GM12878 (cell line): ENCODE measurements at regions not wholly inside any gene's neighbourhood (a gene's known extent, or its start where the extent isn't known, plus 50 kb on each side); places are given as distances from the start of the nearest gene placed in this dataset.

ENCODE experiments used
- BCLAF1 ChIP-seq: fragments of 450-650 bp; IDR thresholded peaks from 2 replicates; pipeline ENCODE4 v1.6.1; 2017; ENCODE audit warnings: antibody characterized with exemption, mild to moderate bottlenecking, moderate library complexity
- KAT2A ChIP-seq: conservative IDR thresholded peaks from 2 replicates; pipeline ENCODE4 v1.6.1; 2011; ENCODE audit warnings: low read depth, low read length; ENCODE audit not compliant: control insufficient read depth
- LARP7 ChIP-seq: fragments of 450-650 bp; IDR thresholded peaks from 2 replicates; pipeline ENCODE4 v1.6.1; 2017; ENCODE audit warnings: mild to moderate bottlenecking
- NFYB ChIP-seq: IDR thresholded peaks from 2 replicates; pipeline ENCODE4 v1.6.1; 2011; ENCODE audit warnings: low read depth, mild to moderate bottlenecking, low read length, improper control_type of control experiment, moderate library complexity; ENCODE audit not compliant: insufficient read depth
- PBX3 ChIP-seq: IDR thresholded peaks from 2 replicates; pipeline ENCODE4 v1.6.1; 2011; ENCODE audit warnings: mild to moderate bottlenecking, low read depth, low read length, moderate library complexity; ENCODE audit not compliant: insufficient replicate concordance
- TARDBP ChIP-seq: IDR thresholded peaks from 2 replicates; pipeline ENCODE4 v1.6.1; 2016; ENCODE audit warnings: borderline replicate concordance
- TF ChIP-seq, protein P1 (sequence below): fragments of 450-650 bp; IDR thresholded peaks from 2 replicates; pipeline ENCODE4 v1.6.1; 2018; ENCODE audit warnings: mild to moderate bottlenecking, low read depth, moderate library complexity; ENCODE audit not compliant: partially characterized antibody
- TF ChIP-seq, protein P2 (sequence below): IDR thresholded peaks from 2 replicates; pipeline ENCODE4 v1.6.1; 2012; ENCODE audit warnings: low read depth, low read length, improper control_type of control experiment
- TF ChIP-seq, protein P3 (sequence below): fragments of 450-650 bp; formaldehyde crosslinking; IDR thresholded peaks from 2 replicates; pipeline ENCODE4 v1.5.0; 2022; ENCODE audit warnings: mild to moderate bottlenecking, missing genetic modification characterization

DNA sequence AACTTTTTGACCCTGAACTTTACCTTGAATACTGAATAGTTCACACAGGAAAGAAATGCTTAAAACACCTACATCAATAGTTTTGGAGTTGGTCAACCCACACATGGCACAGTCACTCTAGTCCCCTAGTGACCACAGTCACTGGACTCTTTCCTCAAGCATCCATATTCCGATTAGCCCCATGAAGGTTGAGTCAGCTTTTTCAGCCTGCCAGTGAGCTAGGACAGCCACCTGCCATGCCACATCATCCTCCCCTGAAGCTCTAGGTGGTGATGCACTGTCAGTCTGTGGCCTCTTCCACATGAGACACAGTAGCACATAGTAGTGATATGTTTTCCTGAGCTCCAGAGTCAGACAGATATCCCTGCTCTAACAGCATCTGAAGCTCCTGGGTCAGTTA, 537.2 kb downstream of the XPNPEP1 start (continued):
- TF ChIP-seq, protein P1, sequence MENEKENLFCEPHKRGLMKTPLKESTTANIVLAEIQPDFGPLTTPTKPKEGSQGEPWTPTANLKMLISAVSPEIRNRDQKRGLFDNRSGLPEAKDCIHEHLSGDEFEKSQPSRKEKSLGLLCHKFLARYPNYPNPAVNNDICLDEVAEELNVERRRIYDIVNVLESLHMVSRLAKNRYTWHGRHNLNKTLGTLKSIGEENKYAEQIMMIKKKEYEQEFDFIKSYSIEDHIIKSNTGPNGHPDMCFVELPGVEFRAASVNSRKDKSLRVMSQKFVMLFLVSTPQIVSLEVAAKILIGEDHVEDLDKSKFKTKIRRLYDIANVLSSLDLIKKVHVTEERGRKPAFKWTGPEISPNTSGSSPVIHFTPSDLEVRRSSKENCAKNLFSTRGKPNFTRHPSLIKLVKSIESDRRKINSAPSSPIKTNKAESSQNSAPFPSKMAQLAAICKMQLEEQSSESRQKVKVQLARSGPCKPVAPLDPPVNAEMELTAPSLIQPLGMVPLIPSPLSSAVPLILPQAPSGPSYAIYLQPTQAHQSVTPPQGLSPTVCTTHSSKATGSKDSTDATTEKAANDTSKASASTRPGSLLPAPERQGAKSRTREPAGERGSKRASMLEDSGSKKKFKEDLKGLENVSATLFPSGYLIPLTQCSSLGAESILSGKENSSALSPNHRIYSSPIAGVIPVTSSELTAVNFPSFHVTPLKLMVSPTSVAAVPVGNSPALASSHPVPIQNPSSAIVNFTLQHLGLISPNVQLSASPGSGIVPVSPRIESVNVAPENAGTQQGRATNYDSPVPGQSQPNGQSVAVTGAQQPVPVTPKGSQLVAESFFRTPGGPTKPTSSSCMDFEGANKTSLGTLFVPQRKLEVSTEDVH = no peak
- TF ChIP-seq PBX3 (no peak), LARP7 (no peak), NFYB (no peak), BCLAF1 (no peak), TARDBP (no peak), KAT2A (no peak)
- TF ChIP-seq, protein P2, sequence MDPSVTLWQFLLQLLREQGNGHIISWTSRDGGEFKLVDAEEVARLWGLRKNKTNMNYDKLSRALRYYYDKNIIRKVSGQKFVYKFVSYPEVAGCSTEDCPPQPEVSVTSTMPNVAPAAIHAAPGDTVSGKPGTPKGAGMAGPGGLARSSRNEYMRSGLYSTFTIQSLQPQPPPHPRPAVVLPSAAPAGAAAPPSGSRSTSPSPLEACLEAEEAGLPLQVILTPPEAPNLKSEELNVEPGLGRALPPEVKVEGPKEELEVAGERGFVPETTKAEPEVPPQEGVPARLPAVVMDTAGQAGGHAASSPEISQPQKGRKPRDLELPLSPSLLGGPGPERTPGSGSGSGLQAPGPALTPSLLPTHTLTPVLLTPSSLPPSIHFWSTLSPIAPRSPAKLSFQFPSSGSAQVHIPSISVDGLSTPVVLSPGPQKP = no peak
- TF ChIP-seq, protein P3, sequence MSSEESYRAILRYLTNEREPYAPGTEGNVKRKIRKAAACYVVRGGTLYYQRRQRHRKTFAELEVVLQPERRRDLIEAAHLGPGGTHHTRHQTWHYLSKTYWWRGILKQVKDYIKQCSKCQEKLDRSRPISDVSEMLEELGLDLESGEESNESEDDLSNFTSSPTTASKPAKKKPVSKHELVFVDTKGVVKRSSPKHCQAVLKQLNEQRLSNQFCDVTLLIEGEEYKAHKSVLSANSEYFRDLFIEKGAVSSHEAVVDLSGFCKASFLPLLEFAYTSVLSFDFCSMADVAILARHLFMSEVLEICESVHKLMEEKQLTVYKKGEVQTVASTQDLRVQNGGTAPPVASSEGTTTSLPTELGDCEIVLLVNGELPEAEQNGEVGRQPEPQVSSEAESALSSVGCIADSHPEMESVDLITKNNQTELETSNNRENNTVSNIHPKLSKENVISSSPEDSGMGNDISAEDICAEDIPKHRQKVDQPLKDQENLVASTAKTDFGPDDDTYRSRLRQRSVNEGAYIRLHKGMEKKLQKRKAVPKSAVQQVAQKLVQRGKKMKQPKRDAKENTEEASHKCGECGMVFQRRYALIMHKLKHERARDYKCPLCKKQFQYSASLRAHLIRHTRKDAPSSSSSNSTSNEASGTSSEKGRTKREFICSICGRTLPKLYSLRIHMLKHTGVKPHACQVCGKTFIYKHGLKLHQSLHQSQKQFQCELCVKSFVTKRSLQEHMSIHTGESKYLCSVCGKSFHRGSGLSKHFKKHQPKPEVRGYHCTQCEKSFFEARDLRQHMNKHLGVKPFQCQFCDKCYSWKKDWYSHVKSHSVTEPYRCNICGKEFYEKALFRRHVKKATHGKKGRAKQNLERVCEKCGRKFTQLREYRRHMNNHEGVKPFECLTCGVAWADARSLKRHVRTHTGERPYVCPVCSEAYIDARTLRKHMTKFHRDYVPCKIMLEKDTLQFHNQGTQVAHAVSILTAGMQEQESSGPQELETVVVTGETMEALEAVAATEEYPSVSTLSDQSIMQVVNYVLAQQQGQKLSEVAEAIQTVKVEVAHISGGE (CRISPR knock-in tag) = no peak
- TF ChIP-seq, all 136 proteins: peak for 0
